ENCODE measurements at regions not wholly inside any gene's neighbourhood (a gene's known extent, or its start where the extent isn't known, plus 50 kb on each side); places are given as distances from the start of the nearest gene placed in this dataset.
"Not testable (repeated sequence)": the region's sequence is repeated elsewhere in the genome, so short reads cannot be mapped to it uniquely, and the experiment has no call there.

GRCh38 chr3:146382386-146382785 is 87.0 kb downstream of the PLSCR2 start:
- Mint-ChIP-seq H3K27me3 (peaks cover 2% of the 10 kb centered on the region in 2 donors), H3K36me3 (no peaks in the 10 kb centered on the region), H3K4me3 (no peak overlapping the region), H3K27ac (no peak overlapping the region), H3K4me1 (no peaks in the 10 kb centered on the region), H3K9me3 (peaks cover 0 to 2% (median 0%) of the 10 kb centered on the region in 8 donors)
- Histone ChIP-seq H3K27me3 (ENCODE audit: insufficient read depth, low read length) (no peaks in the 10 kb centered on the region), H3K9me3 (ENCODE audit: control insufficient read depth in 1 of 2, low read length in 2 of 2) (no peaks in the 10 kb centered on the region), H3K27ac (ENCODE audit: low read depth, low read length) (no peak overlapping the region), H3K4me1 (ENCODE audit: insufficient read depth, low read length) (no peaks in the 10 kb centered on the region), H3K4me3 (ENCODE audit: low read length in 2 of 2) (no peak overlapping the region), H3K36me3 (ENCODE audit: insufficient read depth, low read length) (no peaks in the 10 kb centered on the region)
- DNase-seq = no peak
- intact Hi-C loops (cut with micrococcal nuclease) = no loop called here
- ChIA-PET CTCF (ENCODE audit: partially characterized antibody) (no interaction called here), POLR2A (ENCODE audit: partially characterized antibody) (no interaction called here)

DNA sequence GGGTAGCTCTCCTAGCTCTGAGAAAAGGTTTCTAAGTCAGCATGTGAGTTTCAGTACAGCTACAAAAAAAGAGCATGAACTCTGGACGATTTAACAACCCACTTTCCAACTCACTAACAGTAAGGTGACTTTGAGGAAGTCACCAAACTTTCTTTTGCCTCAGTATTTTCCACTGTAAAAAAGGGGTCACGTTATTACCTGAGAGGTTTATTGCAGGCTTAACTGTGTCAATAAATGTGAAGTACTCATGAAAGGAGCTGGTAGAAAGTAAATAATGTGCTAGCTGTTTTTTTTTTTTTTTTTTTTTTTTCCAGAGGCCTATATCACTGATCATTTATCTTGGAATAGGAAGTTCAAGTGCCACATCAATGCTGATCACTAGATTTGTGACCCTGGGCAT is 89.3 kb downstream of the PLSCR2 start:
- no peak for DNase-seq
- no peaks in the 10 kb centered on the region for H3K36me3 Mint-ChIP-seq
- CTCF ChIA-PET (ENCODE audit: partially characterized antibody) = interaction anchor here (0.6 kb wide), 1 partner anchor 163 kb away, joined by 3 read pairs; no protein-coding TSS in a partner anchor
- H3K9me3 Mint-ChIP-seq = peaks cover 0 to 2% (median 0%) of the 10 kb centered on the region in 8 donors
- no peaks in the 10 kb centered on the region for H3K27me3 ChIP-seq (ENCODE audit: insufficient read depth, low read length)
- H3K4me3 Mint-ChIP-seq = no peak overlapping the region
- POLR2A ChIA-PET (ENCODE audit: partially characterized antibody) = no interaction called here
- H3K27ac ChIP-seq (ENCODE audit: low read depth, low read length) = no peak overlapping the region
- intact Hi-C loops (cut with micrococcal nuclease) = no loop called here
- peaks cover 0 to 2% of the 10 kb centered on the region in 2 donors for H3K27me3 Mint-ChIP-seq
- no peaks in the 10 kb centered on the region for H3K4me1 ChIP-seq (ENCODE audit: insufficient read depth, low read length)
- H3K9me3 ChIP-seq (ENCODE audit: control insufficient read depth in 1 of 2, low read length in 2 of 2) = no peaks in the 10 kb centered on the region
- no peaks in the 10 kb centered on the region for H3K4me1 Mint-ChIP-seq
- no peak overlapping the region for H3K27ac Mint-ChIP-seq
- H3K4me3 ChIP-seq (ENCODE audit: low read length in 2 of 2) = no peak overlapping the region
- H3K36me3 ChIP-seq (ENCODE audit: insufficient read depth, low read length) = no peaks in the 10 kb centered on the region

DNA sequence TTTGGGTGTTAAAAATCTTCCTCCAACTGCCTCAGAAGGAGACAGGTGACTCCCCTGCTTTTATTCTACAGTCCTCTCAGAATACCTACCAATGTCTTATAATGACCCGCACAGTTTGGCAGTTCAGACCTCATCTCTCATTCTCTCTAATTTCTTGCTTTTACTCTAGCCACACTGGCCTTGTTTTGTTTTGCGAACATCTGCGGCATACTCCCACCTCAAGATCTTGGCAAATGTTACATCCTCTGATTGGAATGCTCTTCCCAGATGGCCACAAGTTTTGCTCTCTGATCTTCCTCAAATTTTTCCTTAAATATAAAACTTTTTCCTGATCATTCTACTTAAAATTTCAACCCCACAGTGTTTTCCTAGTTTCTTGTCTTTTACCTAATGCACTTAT is 94.1 kb downstream of the PLSCR2 start:
- no peak overlapping the region for H3K27ac ChIP-seq (ENCODE audit: low read depth, low read length)
- no peaks in the 10 kb centered on the region for H3K36me3 Mint-ChIP-seq
- H3K9me3 ChIP-seq (ENCODE audit: control insufficient read depth in 1 of 2, low read length in 2 of 2) = no peaks in the 10 kb centered on the region
- CTCF ChIA-PET (ENCODE audit: partially characterized antibody) = no interaction called here
- no peak for DNase-seq
- POLR2A ChIA-PET (ENCODE audit: partially characterized antibody) = no interaction called here
- peaks cover 0 to 17% (median 8%) of the 10 kb centered on the region in 8 donors for H3K9me3 Mint-ChIP-seq
- no peak overlapping the region for H3K4me3 ChIP-seq (ENCODE audit: low read length in 2 of 2)
- H3K27me3 Mint-ChIP-seq = peaks cover 0 to 2% of the 10 kb centered on the region in 2 donors
- no peaks in the 10 kb centered on the region for H3K4me1 ChIP-seq (ENCODE audit: insufficient read depth, low read length)
- H3K4me3 Mint-ChIP-seq = no peak overlapping the region
- H3K27me3 ChIP-seq (ENCODE audit: insufficient read depth, low read length) = no peaks in the 10 kb centered on the region
- H3K4me1 Mint-ChIP-seq = no peaks in the 10 kb centered on the region
- no peak overlapping the region for H3K27ac Mint-ChIP-seq
- intact Hi-C loops (cut with micrococcal nuclease) = no loop called here
- no peaks in the 10 kb centered on the region for H3K36me3 ChIP-seq (ENCODE audit: insufficient read depth, low read length)

DNA sequence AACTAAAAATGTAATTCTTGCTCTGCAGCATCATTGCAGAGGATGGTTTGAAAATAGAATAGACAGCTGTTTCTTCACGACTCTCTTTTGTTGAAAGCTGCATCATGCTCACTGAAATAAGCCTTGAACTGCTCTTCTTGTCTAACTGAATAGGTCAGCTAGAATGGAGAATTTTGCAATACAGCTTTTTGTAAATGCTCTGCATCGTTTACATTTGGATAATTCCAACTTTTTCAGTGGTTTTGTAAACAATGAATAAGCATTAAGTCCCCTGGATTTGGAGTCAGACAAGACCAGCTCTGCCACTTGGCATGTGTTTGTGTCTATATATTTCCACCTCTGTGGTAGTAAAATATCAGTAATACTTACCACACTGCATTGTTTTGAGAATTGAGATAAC is 95.2 kb downstream of the PLSCR2 start:
- ChIA-PET CTCF (ENCODE audit: partially characterized antibody) (no interaction called here), POLR2A (ENCODE audit: partially characterized antibody) (no interaction called here)
- H3K27ac Mint-ChIP-seq = no peak overlapping the region

DNA sequence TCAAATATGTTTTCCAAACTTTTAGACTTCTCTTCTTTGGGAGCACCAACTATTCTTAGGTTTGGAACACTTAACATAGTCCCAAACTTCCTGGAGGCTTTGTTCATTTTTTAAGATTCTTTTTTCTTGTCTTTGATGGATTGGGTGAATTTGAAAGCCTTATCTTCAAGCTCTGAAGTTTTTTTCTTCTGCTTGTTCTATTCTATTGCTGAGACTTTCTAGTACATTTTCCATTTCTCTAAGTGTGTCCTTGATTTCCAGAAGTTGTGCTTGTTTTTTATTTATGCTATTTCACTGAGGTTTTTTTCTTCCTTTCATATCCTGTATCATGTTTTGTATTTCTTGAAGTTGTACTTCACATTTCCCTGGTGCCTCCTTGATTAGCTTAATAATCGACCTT is 97.5 kb downstream of the PLSCR2 start:
- no peak for DNase-seq
- H3K36me3 ChIP-seq (ENCODE audit: insufficient read depth, low read length) = no peaks in the 10 kb centered on the region
- no peak overlapping the region for H3K4me3 ChIP-seq (ENCODE audit: low read length in 2 of 2)
- H3K4me3 Mint-ChIP-seq = no peak overlapping the region
- H3K9me3 ChIP-seq (ENCODE audit: control insufficient read depth in 1 of 2, low read length in 2 of 2) = no peaks in the 10 kb centered on the region
- intact Hi-C loops (cut with micrococcal nuclease) = no loop called here
- no peak overlapping the region for H3K27ac ChIP-seq (ENCODE audit: low read depth, low read length)
- H3K9me3 Mint-ChIP-seq = peaks cover 0 to 17% (median 8%) of the 10 kb centered on the region in 8 donors
- H3K27me3 Mint-ChIP-seq = no peaks in the 10 kb centered on the region
- POLR2A ChIA-PET (ENCODE audit: partially characterized antibody) = no interaction called here
- H3K27me3 ChIP-seq (ENCODE audit: insufficient read depth, low read length) = no peaks in the 10 kb centered on the region
- no peaks in the 10 kb centered on the region for H3K4me1 ChIP-seq (ENCODE audit: insufficient read depth, low read length)
- no peaks in the 10 kb centered on the region for H3K4me1 Mint-ChIP-seq
- H3K36me3 Mint-ChIP-seq = no peaks in the 10 kb centered on the region
- CTCF ChIA-PET (ENCODE audit: partially characterized antibody) = no interaction called here
- H3K27ac Mint-ChIP-seq = no peak overlapping the region

More for the DNA sequence above, 95.2 kb downstream of the PLSCR2 start:
- no peak for DNase-seq
- Histone ChIP-seq H3K27ac (ENCODE audit: low read depth, low read length) (no peak overlapping the region), H3K27me3 (ENCODE audit: insufficient read depth, low read length) (no peaks in the 10 kb centered on the region), H3K4me1 (ENCODE audit: insufficient read depth, low read length) (no peaks in the 10 kb centered on the region), H3K36me3 (ENCODE audit: insufficient read depth, low read length) (no peaks in the 10 kb centered on the region), H3K9me3 (ENCODE audit: control insufficient read depth in 1 of 2, low read length in 2 of 2) (no peaks in the 10 kb centered on the region), H3K4me3 (ENCODE audit: low read length in 2 of 2) (no peak overlapping the region)
- Mint-ChIP-seq H3K4me1 (no peaks in the 10 kb centered on the region), H3K27me3 (peaks cover 0 to 2% of the 10 kb centered on the region in 2 donors), H3K9me3 (peaks cover 0 to 17% (median 8%) of the 10 kb centered on the region in 8 donors), H3K4me3 (no peak overlapping the region), H3K36me3 (no peaks in the 10 kb centered on the region)
- intact Hi-C loops (cut with micrococcal nuclease) = no loop called here

DNA sequence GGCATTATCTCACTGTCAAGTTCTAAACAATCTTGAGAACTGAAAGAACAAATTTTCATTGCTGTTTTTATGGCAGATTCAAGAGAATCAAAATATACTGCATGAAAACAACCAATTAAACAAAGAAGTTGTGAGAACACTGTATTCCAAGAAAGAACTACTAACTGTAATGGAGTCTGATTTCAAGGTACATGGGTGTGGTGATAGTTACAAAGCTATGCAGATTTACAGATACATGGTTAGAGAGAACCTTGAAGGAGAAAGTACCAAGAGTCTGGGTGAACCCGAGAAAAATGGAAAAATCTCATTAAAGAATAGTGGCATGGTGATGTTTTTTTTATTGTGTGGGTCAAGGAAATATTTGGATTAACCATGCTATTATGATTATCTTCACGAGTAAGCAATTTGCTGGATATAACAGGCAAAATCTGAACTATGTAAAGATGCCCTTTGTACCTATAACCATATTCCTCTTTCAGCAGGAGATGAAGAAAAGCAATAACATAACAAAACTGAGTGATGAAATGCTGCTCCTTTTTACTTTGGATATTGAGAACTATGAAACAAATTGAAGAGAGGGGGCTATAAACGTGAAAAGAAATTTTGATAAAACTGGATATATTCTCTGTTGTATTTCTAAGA is 100.4 kb downstream of the PLSCR2 start:
- H3K27ac ChIP-seq (ENCODE audit: low read depth, low read length) = no peak overlapping the region
- no peak for DNase-seq
- Mint-ChIP-seq H3K27me3 (no peaks in the 10 kb centered on the region), H3K4me1 (no peaks in the 10 kb centered on the region), H3K36me3 (no peaks in the 10 kb centered on the region), H3K27ac (no peak overlapping the region), H3K4me3 (no peak overlapping the region), H3K9me3 (peaks cover 0 to 17% (median 8%) of the 10 kb centered on the region in 8 donors)
- no peaks in the 10 kb centered on the region for H3K4me1 ChIP-seq (ENCODE audit: insufficient read depth, low read length)
- no peak overlapping the region for H3K4me3 ChIP-seq (ENCODE audit: low read length in 2 of 2)
- intact Hi-C loops (cut with micrococcal nuclease) = no loop called here
- ChIA-PET CTCF (ENCODE audit: partially characterized antibody) (no interaction called here), POLR2A (ENCODE audit: partially characterized antibody) (no interaction called here)
- H3K27me3 ChIP-seq (ENCODE audit: insufficient read depth, low read length) = no peaks in the 10 kb centered on the region
- no peaks in the 10 kb centered on the region for H3K9me3 ChIP-seq (ENCODE audit: control insufficient read depth in 1 of 2, low read length in 2 of 2)
- no peaks in the 10 kb centered on the region for H3K36me3 ChIP-seq (ENCODE audit: insufficient read depth, low read length)

- Histone ChIP-seq H3K27me3 (ENCODE audit: insufficient read depth, low read length) (no peaks in the 10 kb centered on the region), H3K9me3 (ENCODE audit: control insufficient read depth in 1 of 2, low read length in 2 of 2) (peaks cover 0 to 4% of the 10 kb centered on the region in 2 donors), H3K4me1 (ENCODE audit: insufficient read depth, low read length) (no peaks in the 10 kb centered on the region), H3K36me3 (ENCODE audit: insufficient read depth, low read length) (no peaks in the 10 kb centered on the region), H3K4me3 (ENCODE audit: low read length in 2 of 2) (no peak overlapping the region), H3K27ac (ENCODE audit: low read depth, low read length) (no peak overlapping the region)
- intact Hi-C loops (cut with micrococcal nuclease) = no loop called here
- no peak overlapping the region for H3K4me3 Mint-ChIP-seq
- POLR2A ChIA-PET (ENCODE audit: partially characterized antibody) = no interaction called here
- H3K9me3 Mint-ChIP-seq = peaks cover 2 to 14% (median 9%) of the 10 kb centered on the region in 8 donors
- CTCF ChIA-PET (ENCODE audit: partially characterized antibody) = no interaction called here
- no peaks in the 10 kb centered on the region for H3K36me3 Mint-ChIP-seq
- no peak overlapping the region for H3K27ac Mint-ChIP-seq
- no peaks in the 10 kb centered on the region for H3K4me1 Mint-ChIP-seq
- no peaks in the 10 kb centered on the region for H3K27me3 Mint-ChIP-seq
- DNase-seq = no peak
These were observed 108.9 kb upstream of the PLSCR4 start for GRCh38 chr3:146359841-146360240.

- DNase-seq; H3K4me3 ChIP-seq (ENCODE audit: low read length in 2 of 2); H3K27me3 Mint-ChIP-seq; POLR2A ChIA-PET (ENCODE audit: partially characterized antibody); H3K9me3 ChIP-seq (ENCODE audit: control insufficient read depth in 1 of 2, low read length in 2 of 2); CTCF ChIA-PET (ENCODE audit: partially characterized antibody); intact Hi-C loops (cut with micrococcal nuclease); H3K9me3 Mint-ChIP-seq; H3K4me1 ChIP-seq (ENCODE audit: insufficient read depth, low read length); H3K27me3 ChIP-seq (ENCODE audit: insufficient read depth, low read length); H3K27ac Mint-ChIP-seq; H3K4me1 Mint-ChIP-seq; H3K4me3 Mint-ChIP-seq; H3K36me3 Mint-ChIP-seq; H3K27ac ChIP-seq (ENCODE audit: low read depth, low read length); H3K36me3 ChIP-seq (ENCODE audit: insufficient read depth, low read length): not testable (repeated sequence)
These were observed 103.5 kb upstream of the PLSCR4 start for GRCh38 chr3:146354421-146354820.

All from CD4-positive, alpha-beta memory T cell (primary cell).